Transverse colon (tissue), 4 donors: ENCODE measurements at regions not wholly inside any gene's neighbourhood (a gene's known extent, or its start where the extent isn't known, plus 50 kb on each side); places are given as distances from the start of the nearest gene placed in this dataset.
"Not testable (repeated sequence)": the region's sequence is repeated elsewhere in the genome, so short reads cannot be mapped to it uniquely, and the experiment has no call there.

Experiments
- DNase-seq: peaks from one replicate; pipeline ENCODE4 v3.0.0-alpha.2; 2019
- H3K27ac ChIP-seq, 4 donors: fragments of 200-600 bp; sonication (generic); 2 replicates each; pipeline ENCODE4 v1.5.1; 2016 to 2018; ENCODE audit warnings: inconsistent platforms in 4 of 4
- H3K27me3 ChIP-seq: fragments of 200-600 bp; sonication (generic); 2 replicates; pipeline ENCODE4 v1.5.1; 2017; ENCODE audit warnings: inconsistent platforms
- H3K36me3 ChIP-seq, 4 donors: fragments of 200-600 bp; sonication (generic); 2 replicates each; pipeline ENCODE4 v1.5.1; 2017 to 2019; ENCODE audit warnings: inconsistent platforms in 4 of 4
- H3K4me1 ChIP-seq, 4 donors: fragments of 200-600 bp; sonication (generic); 2 replicates each; pipeline ENCODE4 v1.5.1; 2017 to 2020; ENCODE audit warnings: inconsistent platforms in 4 of 4
- H3K4me3 ChIP-seq, 4 donors: fragments of 200-600 bp; sonication (generic); 1 replicate in 1 of 4; 2 replicates in 3 of 4; pipeline versions ENCODE4 v1.5.1 to v1.6.1; 2017 to 2019; ENCODE audit warnings: inconsistent platforms in 4 of 4
- H3K9me3 ChIP-seq, 2 donors: fragments of 200-600 bp; sonication (generic); 2 replicates each; pipeline ENCODE4 v1.5.1; 2017 to 2019; ENCODE audit warnings: inconsistent platforms in 2 of 2
- CTCF ChIP-seq, 5 experiments: fragments of 200-600 bp in 3 of 5; fragments of 450-650 bp in 2 of 5; sonication (generic) in 3 of 5; IDR thresholded peaks; 1 replicate in 2 of 5; 2 replicates in 3 of 5; pipeline ENCODE4 v1.5.1; 2016 to 2017; ENCODE audit warnings: antibody characterized with exemption in 5 of 5, inconsistent platforms in 3 of 5, mild to moderate bottlenecking in 2 of 5, moderate library complexity in 1 of 5
- EP300 ChIP-seq: sonication (generic); formaldehyde crosslinking; IDR thresholded peaks from one replicate; pipeline ENCODE4 v1.6.1; 2017; ENCODE audit warnings: antibody characterized with exemption, low read depth
- POLR2A ChIP-seq: fragments of 450-650 bp; IDR thresholded peaks from one replicate; pipeline ENCODE4 v1.6.1; 2016; ENCODE audit warnings: antibody characterized with exemption, mild to moderate bottlenecking, moderate library complexity
- POLR2AphosphoS5 ChIP-seq, 3 donors: sonication (generic); formaldehyde crosslinking; IDR thresholded peaks; one replicate each; pipeline ENCODE4 v1.6.1; 2016; ENCODE audit warnings: antibody characterized with exemption in 3 of 3
- WGBS, 2 donors: methylation state at CpG; one replicate each; pipeline ENCODE4 v1.1.5; 2018; ENCODE audit warnings: low coverage in 1 of 2; 5-methylcytosine and 5-hydroxymethylcytosine counted together
- in situ Hi-C, 4 donors: fragments of 200-750 bp; cut with MboI; loops; one replicate each; pipeline versions ENCODE4 v1.15.0 to v1.15.1; 2017; ENCODE audit warnings: low sequenced_read_pairs in 3 of 4, low pct_ligation_motif_present in 1 of 4, low pct_unique_long_range_greater_than_20kb in 1 of 4
- intact Hi-C: fragments of 100-400 bp; cut with DNase I; formaldehyde crosslinking; loops from one replicate; pipeline ENCODE4 v1.15.1; 2023; ENCODE audit warnings: low total_unique reads

GRCh38 chr1:239112101-239112935, 274.1 kb upstream of the CHRM3 start:
- Histone ChIP-seq H3K27ac (no peak overlapping the region), H3K9me3 (no peaks in the 10 kb centered on the region), H3K4me1 (peaks cover 0 to 12% (median 0%) of the 10 kb centered on the region in 4 donors), H3K36me3 (no peaks in the 10 kb centered on the region), H3K27me3 (no peaks in the 10 kb centered on the region), H3K4me3 (no peak overlapping the region)
- intact Hi-C loops = no loop called here
- no peak for DNase-seq
- 47 to 51% methylated on average over 5 of the region's 5 CpGs for WGBS, 2 donors
- in situ Hi-C loops = no loop called here
- TF ChIP-seq CTCF (IDR thresholded peaks at IDR 0.05) (no peak), POLR2A (no peak), EP300 (no peak), POLR2AphosphoS5 (IDR thresholded peaks at IDR 0.05) (no peak)

GRCh38 chr1:239107676-239108075, 278.7 kb upstream of the CHRM3 start:
- in situ Hi-C loops (no loop called here), intact Hi-C loops (no loop called here)
- 85% methylated on average over 7 of the region's 7 CpGs; no CpG with 5 or more reads in 1 of the 2 donors for WGBS, 2 donors
- DNase-seq = no peak
- TF ChIP-seq POLR2A = no peak
- TF ChIP-seq CTCF (IDR thresholded peaks at IDR 0.05) = no peak
- TF ChIP-seq POLR2AphosphoS5 (IDR thresholded peaks at IDR 0.05) = no peak
- no peak for TF ChIP-seq EP300
- Histone ChIP-seq H3K4me1 (peaks cover 0 to 12% (median 0%) of the 10 kb centered on the region in 4 donors), H3K4me3 (no peak overlapping the region), H3K27me3 (no peaks in the 10 kb centered on the region), H3K36me3 (no peaks in the 10 kb centered on the region), H3K27ac (no peak overlapping the region), H3K9me3 (no peaks in the 10 kb centered on the region)

GRCh38 chr1:239106689-239107088, 279.7 kb upstream of the CHRM3 start:
- intact Hi-C loops, H3K4me1 ChIP-seq, DNase-seq, H3K36me3 ChIP-seq, H3K27ac ChIP-seq, H3K9me3 ChIP-seq, H3K4me3 ChIP-seq, H3K27me3 ChIP-seq, in situ Hi-C loops: not testable (repeated sequence)
- 83 to 84% methylated on average over 6 to 7 of the region's 7 CpGs for WGBS, 2 donors

- TF ChIP-seq POLR2A (no peak), CTCF (IDR thresholded peaks at IDR 0.05) (no peak), POLR2AphosphoS5 (IDR thresholded peaks at IDR 0.05) (no peak), EP300 (no peak)
- WGBS, 2 donors = 77 to 97% methylated on average over 3 to 7 of the region's 7 CpGs
- DNase-seq = no peak
- Histone ChIP-seq H3K4me3 (no peak overlapping the region), H3K36me3 (no peaks in the 10 kb centered on the region), H3K27me3 (no peaks in the 10 kb centered on the region), H3K27ac (no peak overlapping the region), H3K9me3 (no peaks in the 10 kb centered on the region), H3K4me1 (no peaks in the 10 kb centered on the region)
- intact Hi-C loops (no loop called here), in situ Hi-C loops (no loop called here)
These were observed 287.8 kb upstream of the CHRM3 start for GRCh38 chr1:239098400-239099037.
